GM23338 (cell line): ENCODE measurements at regions not wholly inside any gene's neighbourhood (a gene's known extent, or its start where the extent isn't known, plus 50 kb on each side); places are given as distances from the start of the nearest gene placed in this dataset.

Source experiments
- ATAC-seq: fragments of 200-7000 bp; cut with Tn5 transposase; 3 replicates; pipeline ENCODE4 v1.9.1; 2020
- DNase-seq: peaks from one replicate; pipeline ENCODE4 v3.0.0-alpha.2; 2015; ENCODE audit warnings: low spot score
- H2AFZ ChIP-seq: fragments of 200-600 bp; sonication (generic); 2 replicates; pipeline ENCODE4 v1.8.0; 2016; ENCODE audit warnings: antibody characterized with exemption, mild to moderate bottlenecking, moderate library complexity
- H3F3A ChIP-seq: fragments of 200-600 bp; sonication (generic); replicated peaks from 2 replicates; pipeline ENCODE4 v1.8.0; 2017; ENCODE audit warnings: antibody characterized with exemption, mixed run types, low read depth
- H3K27ac ChIP-seq: fragments of 200-600 bp; sonication (generic); 2 replicates; pipeline ENCODE4 v1.6.1; 2016; ENCODE audit warnings: low read depth
- H3K27me3 ChIP-seq: fragments of 200-600 bp; sonication (generic); 2 replicates; pipeline ENCODE4 v1.8.0; 2016; ENCODE audit warnings: mild to moderate bottlenecking, mixed run types, moderate library complexity; ENCODE audit not compliant: insufficient read depth
- H3K36me3 ChIP-seq: fragments of 200-600 bp; sonication (generic); 2 replicates; pipeline ENCODE4 v1.8.0; 2016; ENCODE audit warnings: mild to moderate bottlenecking; ENCODE audit not compliant: insufficient read depth
- H3K4me1 ChIP-seq: fragments of 200-600 bp; sonication (generic); 2 replicates; pipeline ENCODE4 v1.8.0; 2016; ENCODE audit warnings: mild to moderate bottlenecking, moderate library complexity; ENCODE audit not compliant: insufficient read depth
- H3K4me2 ChIP-seq: fragments of 200-600 bp; sonication (generic); 2 replicates; pipeline ENCODE4 v1.7.1; 2017; ENCODE audit warnings: mixed run types
- H3K4me3 ChIP-seq: fragments of 200-600 bp; sonication (generic); 2 replicates; pipeline ENCODE4 v1.6.1; 2016; ENCODE audit warnings: mixed run types
- H3K79me2 ChIP-seq: fragments of 200-600 bp; sonication (generic); replicated peaks from 2 replicates; pipeline ENCODE4 v1.8.0; 2017; ENCODE audit warnings: mild to moderate bottlenecking; ENCODE audit not compliant: insufficient read depth
- H3K9me2 ChIP-seq: fragments of 200-600 bp; sonication (generic); 2 replicates; pipeline ENCODE4 v1.8.0; 2017; ENCODE audit not compliant: insufficient read depth
- H4K20me1 ChIP-seq: fragments of 200-600 bp; sonication (generic); replicated peaks from 2 replicates; pipeline ENCODE4 v1.8.0; 2017; ENCODE audit warnings: mild to moderate bottlenecking; ENCODE audit not compliant: insufficient read depth
- H3K27ac Mint-ChIP-seq: 2 replicates; pipeline ENCODE4 v1.8.0; 2020; ENCODE audit warnings: inconsistent platforms, mild to moderate bottlenecking, moderate library complexity, mixed read lengths
- H3K27me3 Mint-ChIP-seq: 3 replicates; pipeline ENCODE4 v1.8.0; 2022; ENCODE audit warnings: low read depth, mild to moderate bottlenecking, moderate library complexity, mixed read lengths, inconsistent platforms; ENCODE audit not compliant: insufficient read depth, poor library complexity
- H3K36me3 Mint-ChIP-seq: 3 replicates; pipeline ENCODE4 v1.8.0; 2021; ENCODE audit warnings: low read depth, mild to moderate bottlenecking, inconsistent platforms, moderate library complexity, mixed read lengths
- H3K4me1 Mint-ChIP-seq: 3 replicates; pipeline ENCODE4 v1.8.0; 2020; ENCODE audit warnings: mild to moderate bottlenecking, inconsistent platforms, mixed read lengths
- H3K4me3 Mint-ChIP-seq: 3 replicates; pipeline ENCODE4 v1.8.0; 2021; ENCODE audit warnings: moderate library complexity, mild to moderate bottlenecking, inconsistent platforms, mixed read lengths
- H3K9me3 Mint-ChIP-seq: 3 replicates; pipeline ENCODE4 v1.8.0; 2020; ENCODE audit warnings: moderate library complexity, mild to moderate bottlenecking, inconsistent platforms, mixed read lengths
- CREB1 ChIP-seq: fragments of 250-450 bp; sonication (Bioruptor Pico); IDR thresholded peaks from 2 replicates; pipeline ENCODE4 v1.5.0; 2020; ENCODE audit warnings: low read depth, mild to moderate bottlenecking, moderate library complexity
- EZH2 ChIP-seq: fragments of 200-600 bp; sonication (generic); IDR thresholded peaks from one replicate; pipeline ENCODE4 v1.8.0; 2017; ENCODE audit warnings: antibody characterized with exemption, mild to moderate bottlenecking, low read depth; ENCODE audit not compliant: unreplicated experiment
- EZH2phosphoT487 ChIP-seq: fragments of 200-600 bp; sonication (generic); IDR thresholded peaks from one replicate; pipeline ENCODE4 v1.8.1; 2018; ENCODE audit warnings: antibody characterized with exemption; ENCODE audit not compliant: unreplicated experiment
- JUNB ChIP-seq: IDR thresholded peaks from one replicate; pipeline ENCODE4 v1.6.1; 2016; ENCODE audit warnings: antibody characterized with exemption; ENCODE audit not compliant: unreplicated experiment
- NANOG ChIP-seq: IDR thresholded peaks from 2 replicates; pipeline ENCODE4 v1.6.1; 2016; ENCODE audit warnings: antibody characterized with exemption, borderline replicate concordance
- ZNF331 ChIP-seq: fragments of 250-450 bp; sonication (Bioruptor Pico); IDR thresholded peaks from 2 replicates; pipeline ENCODE4 v1.5.0; 2020; ENCODE audit warnings: low read depth, mild to moderate bottlenecking, moderate library complexity
- TF ChIP-seq, protein P1 (sequence below): IDR thresholded peaks from one replicate; pipeline ENCODE4 v1.6.1; 2018; ENCODE audit warnings: antibody characterized with exemption; ENCODE audit not compliant: unreplicated experiment
- TF ChIP-seq, protein P2 (sequence below): IDR thresholded peaks from 2 replicates; pipeline ENCODE4 v1.6.1; 2016; ENCODE audit warnings: antibody characterized with exemption
- TF ChIP-seq, protein P3 (sequence below): fragments of 250-450 bp; sonication (Bioruptor Pico); IDR thresholded peaks from 2 replicates; pipeline ENCODE4 v1.5.0; 2020; ENCODE audit warnings: mild to moderate bottlenecking, moderate library complexity

DNA sequence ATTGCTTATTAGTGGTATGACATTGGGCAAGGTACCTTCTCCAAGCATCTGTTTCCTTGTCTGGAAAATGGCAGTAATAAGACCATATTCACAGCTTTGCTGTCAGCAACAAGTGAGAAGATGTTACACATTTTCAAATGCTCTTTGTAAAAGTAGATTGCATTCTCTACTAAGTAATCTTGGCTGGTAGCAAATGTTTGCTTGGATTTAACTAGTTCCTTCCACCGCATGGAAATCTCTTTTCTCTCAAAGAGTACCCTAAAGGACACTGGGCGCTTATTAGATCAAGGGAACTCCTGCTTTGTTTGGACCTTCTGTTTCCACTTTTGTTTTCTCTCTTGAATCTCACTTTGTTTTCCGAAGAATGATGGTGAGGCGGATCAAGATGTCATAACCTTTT, 185.2 kb upstream of the BMPER start:
- Histone ChIP-seq H2AFZ (no peak overlapping the region), H3K4me2 (no peak overlapping the region), H3K4me3 (no peak overlapping the region), H3K27me3 (no peaks in the 10 kb centered on the region), H3K27ac (no peak overlapping the region), H3K79me2 (no peaks in the 10 kb centered on the region), H3K9me2 (0 out of 2 replicates have a peak, but pooled peaks cover 4% of the 10 kb centered on the region), H3F3A (no peaks in the 10 kb centered on the region), H4K20me1 (no peaks in the 10 kb centered on the region), H3K4me1 (no peaks in the 10 kb centered on the region), H3K36me3 (no peaks in the 10 kb centered on the region)
- TF ChIP-seq CREB1 (CRISPR knock-in tag) (no peak), EZH2phosphoT487 (no peak), NANOG (no peak), ZNF331 (CRISPR knock-in tag) (no peak), EZH2 (no peak), JUNB (no peak)
- TF ChIP-seq, protein P1, sequence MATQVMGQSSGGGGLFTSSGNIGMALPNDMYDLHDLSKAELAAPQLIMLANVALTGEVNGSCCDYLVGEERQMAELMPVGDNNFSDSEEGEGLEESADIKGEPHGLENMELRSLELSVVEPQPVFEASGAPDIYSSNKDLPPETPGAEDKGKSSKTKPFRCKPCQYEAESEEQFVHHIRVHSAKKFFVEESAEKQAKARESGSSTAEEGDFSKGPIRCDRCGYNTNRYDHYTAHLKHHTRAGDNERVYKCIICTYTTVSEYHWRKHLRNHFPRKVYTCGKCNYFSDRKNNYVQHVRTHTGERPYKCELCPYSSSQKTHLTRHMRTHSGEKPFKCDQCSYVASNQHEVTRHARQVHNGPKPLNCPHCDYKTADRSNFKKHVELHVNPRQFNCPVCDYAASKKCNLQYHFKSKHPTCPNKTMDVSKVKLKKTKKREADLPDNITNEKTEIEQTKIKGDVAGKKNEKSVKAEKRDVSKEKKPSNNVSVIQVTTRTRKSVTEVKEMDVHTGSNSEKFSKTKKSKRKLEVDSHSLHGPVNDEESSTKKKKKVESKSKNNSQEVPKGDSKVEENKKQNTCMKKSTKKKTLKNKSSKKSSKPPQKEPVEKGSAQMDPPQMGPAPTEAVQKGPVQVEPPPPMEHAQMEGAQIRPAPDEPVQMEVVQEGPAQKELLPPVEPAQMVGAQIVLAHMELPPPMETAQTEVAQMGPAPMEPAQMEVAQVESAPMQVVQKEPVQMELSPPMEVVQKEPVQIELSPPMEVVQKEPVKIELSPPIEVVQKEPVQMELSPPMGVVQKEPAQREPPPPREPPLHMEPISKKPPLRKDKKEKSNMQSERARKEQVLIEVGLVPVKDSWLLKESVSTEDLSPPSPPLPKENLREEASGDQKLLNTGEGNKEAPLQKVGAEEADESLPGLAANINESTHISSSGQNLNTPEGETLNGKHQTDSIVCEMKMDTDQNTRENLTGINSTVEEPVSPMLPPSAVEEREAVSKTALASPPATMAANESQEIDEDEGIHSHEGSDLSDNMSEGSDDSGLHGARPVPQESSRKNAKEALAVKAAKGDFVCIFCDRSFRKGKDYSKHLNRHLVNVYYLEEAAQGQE, result no peak
- TF ChIP-seq, protein P2, sequence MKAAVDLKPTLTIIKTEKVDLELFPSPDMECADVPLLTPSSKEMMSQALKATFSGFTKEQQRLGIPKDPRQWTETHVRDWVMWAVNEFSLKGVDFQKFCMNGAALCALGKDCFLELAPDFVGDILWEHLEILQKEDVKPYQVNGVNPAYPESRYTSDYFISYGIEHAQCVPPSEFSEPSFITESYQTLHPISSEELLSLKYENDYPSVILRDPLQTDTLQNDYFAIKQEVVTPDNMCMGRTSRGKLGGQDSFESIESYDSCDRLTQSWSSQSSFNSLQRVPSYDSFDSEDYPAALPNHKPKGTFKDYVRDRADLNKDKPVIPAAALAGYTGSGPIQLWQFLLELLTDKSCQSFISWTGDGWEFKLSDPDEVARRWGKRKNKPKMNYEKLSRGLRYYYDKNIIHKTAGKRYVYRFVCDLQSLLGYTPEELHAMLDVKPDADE, result no peak
- TF ChIP-seq, protein P3, sequence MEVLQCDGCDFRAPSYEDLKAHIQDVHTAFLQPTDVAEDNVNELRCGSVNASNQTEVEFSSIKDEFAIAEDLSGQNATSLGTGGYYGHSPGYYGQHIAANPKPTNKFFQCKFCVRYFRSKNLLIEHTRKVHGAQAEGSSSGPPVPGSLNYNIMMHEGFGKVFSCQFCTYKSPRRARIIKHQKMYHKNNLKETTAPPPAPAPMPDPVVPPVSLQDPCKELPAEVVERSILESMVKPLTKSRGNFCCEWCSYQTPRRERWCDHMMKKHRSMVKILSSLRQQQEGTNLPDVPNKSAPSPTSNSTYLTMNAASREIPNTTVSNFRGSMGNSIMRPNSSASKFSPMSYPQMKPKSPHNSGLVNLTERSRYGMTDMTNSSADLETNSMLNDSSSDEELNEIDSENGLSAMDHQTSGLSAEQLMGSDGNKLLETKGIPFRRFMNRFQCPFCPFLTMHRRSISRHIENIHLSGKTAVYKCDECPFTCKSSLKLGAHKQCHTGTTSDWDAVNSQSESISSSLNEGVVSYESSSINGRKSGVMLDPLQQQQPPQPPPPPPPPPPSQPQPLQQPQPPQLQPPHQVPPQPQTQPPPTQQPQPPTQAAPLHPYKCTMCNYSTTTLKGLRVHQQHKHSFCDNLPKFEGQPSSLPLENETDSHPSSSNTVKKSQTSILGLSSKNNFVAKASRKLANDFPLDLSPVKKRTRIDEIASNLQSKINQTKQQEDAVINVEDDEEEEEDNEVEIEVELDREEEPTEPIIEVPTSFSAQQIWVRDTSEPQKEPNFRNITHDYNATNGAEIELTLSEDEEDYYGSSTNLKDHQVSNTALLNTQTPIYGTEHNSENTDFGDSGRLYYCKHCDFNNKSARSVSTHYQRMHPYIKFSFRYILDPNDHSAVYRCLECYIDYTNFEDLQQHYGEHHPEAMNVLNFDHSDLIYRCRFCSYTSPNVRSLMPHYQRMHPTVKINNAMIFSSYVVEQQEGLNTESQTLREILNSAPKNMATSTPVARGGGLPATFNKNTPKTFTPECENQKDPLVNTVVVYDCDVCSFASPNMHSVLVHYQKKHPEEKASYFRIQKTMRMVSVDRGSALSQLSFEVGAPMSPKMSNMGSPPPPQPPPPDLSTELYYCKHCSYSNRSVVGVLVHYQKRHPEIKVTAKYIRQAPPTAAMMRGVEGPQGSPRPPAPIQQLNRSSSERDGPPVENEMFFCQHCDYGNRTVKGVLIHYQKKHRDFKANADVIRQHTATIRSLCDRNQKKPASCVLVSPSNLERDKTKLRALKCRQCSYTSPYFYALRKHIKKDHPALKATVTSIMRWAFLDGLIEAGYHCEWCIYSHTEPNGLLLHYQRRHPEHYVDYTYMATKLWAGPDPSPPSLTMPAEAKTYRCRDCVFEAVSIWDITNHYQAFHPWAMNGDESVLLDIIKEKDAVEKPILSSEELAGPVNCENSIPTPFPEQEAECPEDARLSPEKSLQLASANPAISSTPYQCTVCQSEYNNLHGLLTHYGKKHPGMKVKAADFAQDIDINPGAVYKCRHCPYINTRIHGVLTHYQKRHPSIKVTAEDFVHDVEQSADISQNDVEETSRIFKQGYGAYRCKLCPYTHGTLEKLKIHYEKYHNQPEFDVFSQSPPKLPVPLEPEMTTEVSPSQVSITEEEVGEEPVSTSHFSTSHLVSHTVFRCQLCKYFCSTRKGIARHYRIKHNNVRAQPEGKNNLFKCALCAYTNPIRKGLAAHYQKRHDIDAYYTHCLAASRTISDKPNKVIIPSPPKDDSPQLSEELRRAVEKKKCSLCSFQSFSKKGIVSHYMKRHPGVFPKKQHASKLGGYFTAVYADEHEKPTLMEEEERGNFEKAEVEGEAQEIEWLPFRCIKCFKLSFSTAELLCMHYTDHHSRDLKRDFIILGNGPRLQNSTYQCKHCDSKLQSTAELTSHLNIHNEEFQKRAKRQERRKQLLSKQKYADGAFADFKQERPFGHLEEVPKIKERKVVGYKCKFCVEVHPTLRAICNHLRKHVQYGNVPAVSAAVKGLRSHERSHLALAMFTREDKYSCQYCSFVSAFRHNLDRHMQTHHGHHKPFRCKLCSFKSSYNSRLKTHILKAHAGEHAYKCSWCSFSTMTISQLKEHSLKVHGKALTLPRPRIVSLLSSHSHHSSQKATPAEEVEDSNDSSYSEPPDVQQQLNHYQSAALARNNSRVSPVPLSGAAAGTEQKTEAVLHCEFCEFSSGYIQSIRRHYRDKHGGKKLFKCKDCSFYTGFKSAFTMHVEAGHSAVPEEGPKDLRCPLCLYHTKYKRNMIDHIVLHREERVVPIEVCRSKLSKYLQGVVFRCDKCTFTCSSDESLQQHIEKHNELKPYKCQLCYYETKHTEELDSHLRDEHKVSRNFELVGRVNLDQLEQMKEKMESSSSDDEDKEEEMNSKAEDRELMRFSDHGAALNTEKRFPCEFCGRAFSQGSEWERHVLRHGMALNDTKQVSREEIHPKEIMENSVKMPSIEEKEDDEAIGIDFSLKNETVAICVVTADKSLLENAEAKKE (CRISPR knock-in tag), result no peak
- ATAC-seq (no peak), DNase-seq (no peak)
- Mint-ChIP-seq H3K27me3 (peaks cover 2% of the 10 kb centered on the region), H3K4me1 (peaks cover 8% of the 10 kb centered on the region), H3K9me3 (no peaks in the 10 kb centered on the region), H3K36me3 (no peaks in the 10 kb centered on the region; the same call in 2 of the 3 replicates), H3K4me3 (no peak overlapping the region), H3K27ac (no peak overlapping the region)
